Transverse colon (tissue), 4 donors: ENCODE measurements at regions not wholly inside any gene's neighbourhood (a gene's known extent, or its start where the extent isn't known, plus 50 kb on each side); places are given as distances from the start of the nearest gene placed in this dataset.

Experiments used
- DNase-seq: peaks from one replicate; pipeline ENCODE4 v3.0.0-alpha.2; 2019
- H3K27ac ChIP-seq, 4 donors: fragments of 200-600 bp; sonication (generic); 2 replicates each; pipeline ENCODE4 v1.5.1; 2016 to 2018; ENCODE audit warnings: inconsistent platforms in 4 of 4
- H3K27me3 ChIP-seq: fragments of 200-600 bp; sonication (generic); 2 replicates; pipeline ENCODE4 v1.5.1; 2017; ENCODE audit warnings: inconsistent platforms
- H3K36me3 ChIP-seq, 4 donors: fragments of 200-600 bp; sonication (generic); 2 replicates each; pipeline ENCODE4 v1.5.1; 2017 to 2019; ENCODE audit warnings: inconsistent platforms in 4 of 4
- H3K4me1 ChIP-seq, 4 donors: fragments of 200-600 bp; sonication (generic); 2 replicates each; pipeline ENCODE4 v1.5.1; 2017 to 2020; ENCODE audit warnings: inconsistent platforms in 4 of 4
- H3K4me3 ChIP-seq, 4 donors: fragments of 200-600 bp; sonication (generic); 1 replicate in 1 of 4; 2 replicates in 3 of 4; pipeline versions ENCODE4 v1.5.1 to v1.6.1; 2017 to 2019; ENCODE audit warnings: inconsistent platforms in 4 of 4
- H3K9me3 ChIP-seq, 2 donors: fragments of 200-600 bp; sonication (generic); 2 replicates each; pipeline ENCODE4 v1.5.1; 2017 to 2019; ENCODE audit warnings: inconsistent platforms in 2 of 2
- CTCF ChIP-seq, 5 experiments: fragments of 200-600 bp in 3 of 5; fragments of 450-650 bp in 2 of 5; sonication (generic) in 3 of 5; IDR thresholded peaks; 1 replicate in 2 of 5; 2 replicates in 3 of 5; pipeline ENCODE4 v1.5.1; 2016 to 2017; ENCODE audit warnings: antibody characterized with exemption in 5 of 5, inconsistent platforms in 3 of 5, mild to moderate bottlenecking in 2 of 5, moderate library complexity in 1 of 5
- EP300 ChIP-seq: sonication (generic); formaldehyde crosslinking; IDR thresholded peaks from one replicate; pipeline ENCODE4 v1.6.1; 2017; ENCODE audit warnings: antibody characterized with exemption, low read depth
- POLR2A ChIP-seq: fragments of 450-650 bp; IDR thresholded peaks from one replicate; pipeline ENCODE4 v1.6.1; 2016; ENCODE audit warnings: antibody characterized with exemption, mild to moderate bottlenecking, moderate library complexity
- POLR2AphosphoS5 ChIP-seq, 3 donors: sonication (generic); formaldehyde crosslinking; IDR thresholded peaks; one replicate each; pipeline ENCODE4 v1.6.1; 2016; ENCODE audit warnings: antibody characterized with exemption in 3 of 3
- WGBS, 2 donors: methylation state at CpG; one replicate each; pipeline ENCODE4 v1.1.5; 2018; ENCODE audit warnings: low coverage in 1 of 2; 5-methylcytosine and 5-hydroxymethylcytosine counted together
- in situ Hi-C, 4 donors: fragments of 200-750 bp; cut with MboI; loops; one replicate each; pipeline versions ENCODE4 v1.15.0 to v1.15.1; 2017; ENCODE audit warnings: low sequenced_read_pairs in 3 of 4, low pct_ligation_motif_present in 1 of 4, low pct_unique_long_range_greater_than_20kb in 1 of 4
- intact Hi-C: fragments of 100-400 bp; cut with DNase I; formaldehyde crosslinking; loops from one replicate; pipeline ENCODE4 v1.15.1; 2023; ENCODE audit warnings: low total_unique reads

- in situ Hi-C loops (no loop called here), intact Hi-C loops (no loop called here)
- Histone ChIP-seq H3K27ac (no peak overlapping the region), H3K4me1 (no peaks in the 10 kb centered on the region), H3K4me3 (no peak overlapping the region), H3K36me3 (no peaks in the 10 kb centered on the region), H3K27me3 (no peaks in the 10 kb centered on the region), H3K9me3 (no peaks in the 10 kb centered on the region)
- DNase-seq: no peak
- TF ChIP-seq EP300 (no peak), POLR2AphosphoS5 (IDR thresholded peaks at IDR 0.05) (no peak), CTCF (IDR thresholded peaks at IDR 0.05) (no peak), POLR2A (no peak)
- 67% methylated on average over 2 to 3 of the region's 3 CpGs for WGBS, 2 donors
These were observed 509.2 kb upstream of the SLC35B3 start for GRCh38 chr6:8944548-8944947.

- Histone ChIP-seq H3K27me3 (no peaks in the 10 kb centered on the region), H3K9me3 (no peaks in the 10 kb centered on the region), H3K4me3 (no peak overlapping the region), H3K27ac (no peak overlapping the region), H3K36me3 (no peaks in the 10 kb centered on the region), H3K4me1 (no peaks in the 10 kb centered on the region)
- no peak for TF ChIP-seq CTCF (IDR thresholded peaks at IDR 0.05)
- no peak for TF ChIP-seq EP300
- no peak for TF ChIP-seq POLR2AphosphoS5 (IDR thresholded peaks at IDR 0.05)
- TF ChIP-seq POLR2A: no peak
- 63 to 83% methylated on average over 2 to 3 of the region's 3 CpGs for WGBS, 2 donors
- in situ Hi-C loops (no loop called here), intact Hi-C loops (no loop called here)
- DNase-seq: no peak
These were observed 507.7 kb upstream of the SLC35B3 start for GRCh38 chr6:8943073-8943472.

- Histone ChIP-seq H3K4me1 (no peaks in the 10 kb centered on the region), H3K27ac (no peak overlapping the region), H3K36me3 (no peaks in the 10 kb centered on the region), H3K27me3 (no peaks in the 10 kb centered on the region), H3K4me3 (no peak overlapping the region), H3K9me3 (no peaks in the 10 kb centered on the region)
- intact Hi-C loops (no loop called here), in situ Hi-C loops (no loop called here)
- DNase-seq: no peak
- TF ChIP-seq EP300: no peak
- no peak for TF ChIP-seq POLR2AphosphoS5 (IDR thresholded peaks at IDR 0.05)
- TF ChIP-seq CTCF (IDR thresholded peaks at IDR 0.05): no peak
- no peak for TF ChIP-seq POLR2A
- 69% methylated on average over 2 of the region's 2 CpGs for WGBS, 2 donors
These were observed 506.2 kb upstream of the SLC35B3 start for GRCh38 chr6:8941577-8941976.

GRCh38 chr6:8940356-8940755 lies 505.0 kb upstream of the SLC35B3 start:
- in situ Hi-C loops (no loop called here), intact Hi-C loops (no loop called here)
- Histone ChIP-seq H3K9me3 (no peaks in the 10 kb centered on the region), H3K27me3 (no peaks in the 10 kb centered on the region), H3K4me3 (no peak overlapping the region), H3K36me3 (no peaks in the 10 kb centered on the region), H3K4me1 (no peaks in the 10 kb centered on the region), H3K27ac (no peak overlapping the region)
- TF ChIP-seq CTCF (IDR thresholded peaks at IDR 0.05) (no peak), POLR2AphosphoS5 (IDR thresholded peaks at IDR 0.05) (no peak), POLR2A (no peak), EP300 (no peak)
- no peak for DNase-seq
- 72 to 73% methylated on average over 6 of the region's 6 CpGs for WGBS, 2 donors
